Stimulated activated CD4-positive, alpha-beta T cell treated with anti-CD3 and anti-CD28 coated beads, Interleukin-12 subunit alpha, Interleukin-12 subunit beta, amount 100 ng/mL, for 24 hours (primary cell): ENCODE measurements at regions not wholly inside any gene's neighbourhood (a gene's known extent, or its start where the extent isn't known, plus 50 kb on each side); places are given as distances from the start of the nearest gene placed in this dataset.

Experiments used
- DNase-seq, 2 experiments: peaks; one replicate each; pipeline ENCODE4 v3.0.0-alpha.2; 2020; ENCODE audit warnings: low read depth in 2 of 2

- DNase-seq, result no peak
These were observed 59.3 kb upstream of the NCAM1 start for GRCh38 chr11:112901924-112902323.

DNA sequence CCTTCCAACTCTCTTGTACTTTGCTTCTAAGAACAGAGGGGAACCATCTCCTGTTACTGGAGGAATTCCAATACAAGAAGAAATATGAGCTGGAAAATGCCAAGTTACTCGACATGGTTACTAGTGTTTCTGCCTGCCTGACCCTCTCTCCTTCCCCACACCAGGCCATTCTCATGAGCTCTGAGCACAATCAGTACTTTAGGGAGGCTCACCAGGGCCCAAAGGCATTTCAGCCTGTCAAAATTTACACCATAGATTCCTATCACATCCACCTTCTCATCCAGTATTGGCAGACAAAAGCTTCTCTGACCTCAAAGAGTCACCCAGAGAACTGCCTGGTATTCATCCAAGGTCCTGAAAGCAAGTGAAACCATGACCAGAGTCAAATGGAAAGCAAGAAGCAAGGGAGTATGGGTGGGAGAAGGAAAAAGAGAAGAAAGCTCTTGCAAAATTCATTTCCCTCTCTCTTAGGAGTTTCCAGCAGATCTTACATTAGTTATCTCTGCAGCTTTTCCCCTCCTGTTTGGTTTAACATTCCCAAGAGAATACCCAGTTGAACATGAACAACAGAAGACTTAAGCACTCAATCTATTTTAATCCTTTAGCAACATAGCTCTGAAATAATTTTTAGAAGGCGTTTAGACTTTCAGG, 58.7 kb upstream of the NCAM1 start:
- no peak for DNase-seq

DNA sequence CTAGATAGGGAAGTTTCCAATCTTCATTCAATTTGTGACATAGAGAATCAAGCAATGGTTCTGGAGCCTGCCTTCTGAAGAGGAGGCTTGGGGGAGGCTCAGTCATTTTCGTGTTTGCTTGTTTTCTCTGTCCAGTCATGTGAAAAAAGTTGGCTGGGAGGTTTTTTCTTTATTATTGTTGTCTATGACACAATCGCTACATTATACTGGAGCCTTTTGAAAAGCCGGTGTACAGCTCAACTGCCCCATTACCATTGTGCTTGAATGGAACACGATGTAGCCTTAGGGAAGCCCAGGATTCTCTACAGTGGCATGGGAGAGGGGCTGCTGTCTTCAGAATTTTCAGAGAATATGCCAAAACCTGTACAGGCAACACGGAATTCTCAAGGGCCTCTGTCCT, 57.9 kb upstream of the NCAM1 start:
- no peak for DNase-seq

DNA sequence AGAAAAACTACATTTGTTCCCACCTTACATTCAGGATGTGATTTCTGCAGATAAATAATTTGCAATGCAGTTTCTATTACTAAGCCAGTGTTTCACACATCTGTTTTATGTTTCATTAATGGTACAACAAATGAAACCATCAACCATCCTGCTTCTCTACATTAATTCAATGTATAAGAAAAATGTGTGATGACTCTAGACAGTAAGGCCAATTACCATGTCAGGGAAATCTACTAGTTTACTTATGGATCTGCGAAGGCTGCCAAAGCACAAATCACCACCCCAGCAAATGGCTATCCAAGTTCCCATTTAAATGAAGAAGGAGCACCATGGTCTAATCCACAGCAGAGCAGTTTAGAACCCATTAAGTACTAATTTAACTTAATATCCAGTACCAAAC, 50.1 kb upstream of the NCAM1 start:
- DNase-seq, result no peak
